ENCODE measurements at regions not wholly inside any gene's neighbourhood (a gene's known extent, or its start where the extent isn't known, plus 50 kb on each side); places are given as distances from the start of the nearest gene placed in this dataset.

DNA sequence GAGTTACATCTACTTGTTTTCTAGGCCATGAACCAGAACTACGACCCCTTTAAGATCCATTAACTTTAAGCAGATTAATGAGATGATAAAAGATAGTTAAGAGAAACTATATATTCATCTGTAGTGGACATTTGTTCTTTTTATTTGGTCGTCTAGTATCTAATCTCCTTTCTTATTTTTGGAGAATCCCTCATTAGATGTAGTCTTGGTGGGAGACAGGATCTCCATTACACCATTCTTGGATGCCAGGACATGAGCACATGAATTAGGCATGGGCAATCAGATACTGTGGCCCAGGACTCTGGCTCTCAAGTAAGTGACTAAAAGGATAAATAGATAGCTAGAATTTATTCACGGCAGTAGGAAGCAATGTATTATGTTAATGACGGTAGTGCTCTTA lies 245.0 kb downstream of the ATP23 start:
- Histone ChIP-seq H3K9me3 (ENCODE audit: control insufficient read depth in 1 of 2, insufficient read depth in 1 of 2, low read depth in 1 of 2, low read length in 2 of 2) (no peaks in the 10 kb centered on the region), H4K20me1 (ENCODE audit: insufficient read depth) (no peaks in the 10 kb centered on the region), H3K27me3 (ENCODE audit: insufficient read depth, low read length) (no peaks in the 10 kb centered on the region), H3K4me1 (ENCODE audit: control insufficient read depth in 1 of 2, insufficient read depth in 2 of 2, low read length in 2 of 2) (no peaks in the 10 kb centered on the region), H3K4me2 (ENCODE audit: low read length) (no peak overlapping the region), H3K36me3 (ENCODE audit: control insufficient read depth in 1 of 2, insufficient read depth in 2 of 2, low read length in 2 of 2) (no peaks in the 10 kb centered on the region), H2AFZ (ENCODE audit: low read depth, low read length, poor library complexity, severe bottlenecking) (no peak overlapping the region), H3K9ac (ENCODE audit: low read length) (no peak overlapping the region), H3K9me2 (ENCODE audit: insufficient read depth) (no peaks in the 10 kb centered on the region), H3K4me3 (replicated peaks in 1 of 2; ENCODE audit: low read depth in 1 of 2, low read length in 2 of 2) (no peak overlapping the region), H3K79me2 (ENCODE audit: insufficient read depth, low read length) (no peaks in the 10 kb centered on the region), H3K27ac (ENCODE audit: low read depth, low read length) (no peak overlapping the region)
- ChIA-PET RAD21 (ENCODE audit: low non-redundant PET in 1 of 2, low total read pairs in 2 of 2, uncharacterized antibody in 2 of 2, unreplicated experiment in 2 of 2) (no interaction called here), POLR2A (no interaction called here), CTCF (no interaction called here)
- ATAC-seq (no peak), DNase-seq (ENCODE audit: low read depth, low spot score) (no peak)
- TF ChIP-seq ELF1 (IDR thresholded peaks at IDR 0.05; ENCODE audit: borderline replicate concordance, low read depth) = no peak
- TF ChIP-seq EZH2phosphoT487 (IDR thresholded peaks at IDR 0.05; ENCODE audit: borderline replicate concordance) = no peak
- no peak for TF ChIP-seq EZH2 (IDR thresholded peaks at IDR 0.05)
- no peak for TF ChIP-seq EGR1 (IDR thresholded peaks at IDR 0.05; ENCODE audit: low read depth)
- no peak for TF ChIP-seq RAD21 (IDR thresholded peaks at IDR 0.05; ENCODE audit: low read depth)
- TF ChIP-seq ZNF274 (IDR thresholded peaks at IDR 0.05; ENCODE audit: low read depth, low read length) = no peak
- TF ChIP-seq, protein P1, sequence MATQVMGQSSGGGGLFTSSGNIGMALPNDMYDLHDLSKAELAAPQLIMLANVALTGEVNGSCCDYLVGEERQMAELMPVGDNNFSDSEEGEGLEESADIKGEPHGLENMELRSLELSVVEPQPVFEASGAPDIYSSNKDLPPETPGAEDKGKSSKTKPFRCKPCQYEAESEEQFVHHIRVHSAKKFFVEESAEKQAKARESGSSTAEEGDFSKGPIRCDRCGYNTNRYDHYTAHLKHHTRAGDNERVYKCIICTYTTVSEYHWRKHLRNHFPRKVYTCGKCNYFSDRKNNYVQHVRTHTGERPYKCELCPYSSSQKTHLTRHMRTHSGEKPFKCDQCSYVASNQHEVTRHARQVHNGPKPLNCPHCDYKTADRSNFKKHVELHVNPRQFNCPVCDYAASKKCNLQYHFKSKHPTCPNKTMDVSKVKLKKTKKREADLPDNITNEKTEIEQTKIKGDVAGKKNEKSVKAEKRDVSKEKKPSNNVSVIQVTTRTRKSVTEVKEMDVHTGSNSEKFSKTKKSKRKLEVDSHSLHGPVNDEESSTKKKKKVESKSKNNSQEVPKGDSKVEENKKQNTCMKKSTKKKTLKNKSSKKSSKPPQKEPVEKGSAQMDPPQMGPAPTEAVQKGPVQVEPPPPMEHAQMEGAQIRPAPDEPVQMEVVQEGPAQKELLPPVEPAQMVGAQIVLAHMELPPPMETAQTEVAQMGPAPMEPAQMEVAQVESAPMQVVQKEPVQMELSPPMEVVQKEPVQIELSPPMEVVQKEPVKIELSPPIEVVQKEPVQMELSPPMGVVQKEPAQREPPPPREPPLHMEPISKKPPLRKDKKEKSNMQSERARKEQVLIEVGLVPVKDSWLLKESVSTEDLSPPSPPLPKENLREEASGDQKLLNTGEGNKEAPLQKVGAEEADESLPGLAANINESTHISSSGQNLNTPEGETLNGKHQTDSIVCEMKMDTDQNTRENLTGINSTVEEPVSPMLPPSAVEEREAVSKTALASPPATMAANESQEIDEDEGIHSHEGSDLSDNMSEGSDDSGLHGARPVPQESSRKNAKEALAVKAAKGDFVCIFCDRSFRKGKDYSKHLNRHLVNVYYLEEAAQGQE (IDR thresholded peaks at IDR 0.05; ENCODE audit: low read depth) = no peak
- TF ChIP-seq, protein P2, sequence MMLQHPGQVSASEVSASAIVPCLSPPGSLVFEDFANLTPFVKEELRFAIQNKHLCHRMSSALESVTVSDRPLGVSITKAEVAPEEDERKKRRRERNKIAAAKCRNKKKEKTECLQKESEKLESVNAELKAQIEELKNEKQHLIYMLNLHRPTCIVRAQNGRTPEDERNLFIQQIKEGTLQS (IDR thresholded peaks at IDR 0.05) = no peak
- TF ChIP-seq SP1 (IDR thresholded peaks at IDR 0.05; ENCODE audit: low read depth) = no peak
- no peak for TF ChIP-seq CBX3 (IDR thresholded peaks at IDR 0.05; ENCODE audit: low read depth)
- no peak for TF ChIP-seq CEBPB (IDR thresholded peaks at IDR 0.05; ENCODE audit: low read depth)
- TF ChIP-seq FOSL1 (IDR thresholded peaks at IDR 0.05; ENCODE audit: low read depth) = no peak
- TF ChIP-seq, protein P3, sequence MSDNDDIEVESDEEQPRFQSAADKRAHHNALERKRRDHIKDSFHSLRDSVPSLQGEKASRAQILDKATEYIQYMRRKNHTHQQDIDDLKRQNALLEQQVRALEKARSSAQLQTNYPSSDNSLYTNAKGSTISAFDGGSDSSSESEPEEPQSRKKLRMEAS (IDR thresholded peaks at IDR 0.05) = no peak
- no peak for TF ChIP-seq YY1 (IDR thresholded peaks at IDR 0.05; ENCODE audit: extremely low read depth, insufficient replicate concordance, low read depth, low read length)
- TF ChIP-seq JUND (IDR thresholded peaks at IDR 0.05) = no peak
- TF ChIP-seq POLR2AphosphoS5 (IDR thresholded peaks at IDR 0.05; ENCODE audit: low read depth, low read length) = no peak
- TF ChIP-seq SIN3A (IDR thresholded peaks at IDR 0.05; ENCODE audit: low read depth) = no peak
- TF ChIP-seq ZFX (IDR thresholded peaks at IDR 0.05) = no peak
- TF ChIP-seq, protein P4, sequence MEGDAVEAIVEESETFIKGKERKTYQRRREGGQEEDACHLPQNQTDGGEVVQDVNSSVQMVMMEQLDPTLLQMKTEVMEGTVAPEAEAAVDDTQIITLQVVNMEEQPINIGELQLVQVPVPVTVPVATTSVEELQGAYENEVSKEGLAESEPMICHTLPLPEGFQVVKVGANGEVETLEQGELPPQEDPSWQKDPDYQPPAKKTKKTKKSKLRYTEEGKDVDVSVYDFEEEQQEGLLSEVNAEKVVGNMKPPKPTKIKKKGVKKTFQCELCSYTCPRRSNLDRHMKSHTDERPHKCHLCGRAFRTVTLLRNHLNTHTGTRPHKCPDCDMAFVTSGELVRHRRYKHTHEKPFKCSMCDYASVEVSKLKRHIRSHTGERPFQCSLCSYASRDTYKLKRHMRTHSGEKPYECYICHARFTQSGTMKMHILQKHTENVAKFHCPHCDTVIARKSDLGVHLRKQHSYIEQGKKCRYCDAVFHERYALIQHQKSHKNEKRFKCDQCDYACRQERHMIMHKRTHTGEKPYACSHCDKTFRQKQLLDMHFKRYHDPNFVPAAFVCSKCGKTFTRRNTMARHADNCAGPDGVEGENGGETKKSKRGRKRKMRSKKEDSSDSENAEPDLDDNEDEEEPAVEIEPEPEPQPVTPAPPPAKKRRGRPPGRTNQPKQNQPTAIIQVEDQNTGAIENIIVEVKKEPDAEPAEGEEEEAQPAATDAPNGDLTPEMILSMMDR (IDR thresholded peaks at IDR 0.05 in 2 of 3, conservative IDR thresholded peaks at IDR 0.05 in 1 of 3; ENCODE audit: borderline replicate concordance in 1 of 3, insufficient read depth in 1 of 3, low read depth in 2 of 3, low read length in 2 of 3) = no peak
- TF ChIP-seq, protein P5, sequence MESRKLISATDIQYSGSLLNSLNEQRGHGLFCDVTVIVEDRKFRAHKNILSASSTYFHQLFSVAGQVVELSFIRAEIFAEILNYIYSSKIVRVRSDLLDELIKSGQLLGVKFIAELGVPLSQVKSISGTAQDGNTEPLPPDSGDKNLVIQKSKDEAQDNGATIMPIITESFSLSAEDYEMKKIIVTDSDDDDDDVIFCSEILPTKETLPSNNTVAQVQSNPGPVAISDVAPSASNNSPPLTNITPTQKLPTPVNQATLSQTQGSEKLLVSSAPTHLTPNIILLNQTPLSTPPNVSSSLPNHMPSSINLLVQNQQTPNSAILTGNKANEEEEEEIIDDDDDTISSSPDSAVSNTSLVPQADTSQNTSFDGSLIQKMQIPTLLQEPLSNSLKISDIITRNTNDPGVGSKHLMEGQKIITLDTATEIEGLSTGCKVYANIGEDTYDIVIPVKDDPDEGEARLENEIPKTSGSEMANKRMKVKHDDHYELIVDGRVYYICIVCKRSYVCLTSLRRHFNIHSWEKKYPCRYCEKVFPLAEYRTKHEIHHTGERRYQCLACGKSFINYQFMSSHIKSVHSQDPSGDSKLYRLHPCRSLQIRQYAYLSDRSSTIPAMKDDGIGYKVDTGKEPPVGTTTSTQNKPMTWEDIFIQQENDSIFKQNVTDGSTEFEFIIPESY (IDR thresholded peaks at IDR 0.05; ENCODE audit: extremely low read depth, insufficient replicate concordance, low read length) = no peak
- intact Hi-C loops (cut with micrococcal nuclease) = no loop called here
- no TSS peak for BruUV-seq (replicated peaks)
